ENCODE measurements at regions not wholly inside any gene's neighbourhood (a gene's known extent, or its start where the extent isn't known, plus 50 kb on each side); places are given as distances from the start of the nearest gene placed in this dataset.
A peak's percentile ranks its signal among the peaks of the same experiment; 100 is the strongest.

GRCh38 chr5:174311121-174311520 lies 265.6 kb downstream of the NSG2 start:
- no peak for DNase-seq
- no peak for ATAC-seq

GRCh38 chr5:174311531-174312269 lies 266.2 kb downstream of the NSG2 start:
- DNase-seq (peak; percentile 75), ATAC-seq (peak; percentile 55)

GRCh38 chr5:174312270-174312617 lies 266.7 kb downstream of the NSG2 start:
- ATAC-seq, result peak; percentile 20
- DNase-seq, result no peak

GRCh38 chr5:174312641-174313040 lies 267.1 kb downstream of the NSG2 start:
- no peak for ATAC-seq

GRCh38 chr5:174313615-174314014 lies 268.1 kb downstream of the NSG2 start:
- ATAC-seq (no peak), DNase-seq (no peak)

More at GRCh38 chr5:174312641-174313040, 267.1 kb downstream of the NSG2 start:
- no peak for DNase-seq

GRCh38 chr5:174314261-174314660 lies 268.8 kb downstream of the NSG2 start:
- DNase-seq, result no peak
- no peak for ATAC-seq

GRCh38 chr5:174315471-174315870 lies 270.0 kb downstream of the NSG2 start:
- no peak for DNase-seq
- ATAC-seq, result no peak

GRCh38 chr5:174315871-174316270 lies 270.4 kb downstream of the NSG2 start:
- ATAC-seq (no peak), DNase-seq (no peak)

GRCh38 chr5:174316326-174316725 lies 270.8 kb downstream of the NSG2 start:
- DNase-seq (no peak), ATAC-seq (no peak)

GRCh38 chr5:174317256-174317894 lies 271.9 kb downstream of the NSG2 start:
- no peak for DNase-seq
- ATAC-seq, result no peak

- DNase-seq, result no peak
- no peak for ATAC-seq
Observed at GRCh38 chr5:174318578-174318977, 273.1 kb downstream of the NSG2 start.

- ATAC-seq (no peak), DNase-seq (no peak)
Observed at GRCh38 chr5:174319551-174319950, 274.0 kb downstream of the NSG2 start.

- ATAC-seq, result no peak
Observed at GRCh38 chr5:174320051-174320450, 274.5 kb downstream of the NSG2 start.

GRCh38 chr5:174323878-174324281 lies 278.4 kb downstream of the NSG2 start:
- no peak for ATAC-seq
- no peak for DNase-seq

More at GRCh38 chr5:174320051-174320450, 274.5 kb downstream of the NSG2 start:
- DNase-seq, result no peak

GRCh38 chr5:174324680-174325079 lies 279.2 kb downstream of the NSG2 start:
- DNase-seq, result no peak

GRCh38 chr5:174325431-174325830 lies 279.9 kb downstream of the NSG2 start:
- DNase-seq, result no peak
- ATAC-seq, result no peak

More at GRCh38 chr5:174324680-174325079, 279.2 kb downstream of the NSG2 start:
- no peak for ATAC-seq

- DNase-seq, result no peak
- no peak for ATAC-seq
Observed at GRCh38 chr5:174325961-174326360, 280.5 kb downstream of the NSG2 start.

- DNase-seq, result no peak
Observed at GRCh38 chr5:174326372-174326771, 280.9 kb downstream of the NSG2 start.

GRCh38 chr5:174327317-174327864 lies 281.9 kb downstream of the NSG2 start:
- ATAC-seq (peak; percentile 55), DNase-seq (peak; percentile 69)

More at GRCh38 chr5:174326372-174326771, 280.9 kb downstream of the NSG2 start:
- ATAC-seq, result no peak

GRCh38 chr5:174327896-174328295 lies 282.4 kb downstream of the NSG2 start:
- ATAC-seq, result no peak

GRCh38 chr5:174328631-174329299 lies 283.3 kb downstream of the NSG2 start:
- ATAC-seq (no peak), DNase-seq (no peak)

More at GRCh38 chr5:174327896-174328295, 282.4 kb downstream of the NSG2 start:
- DNase-seq, result no peak

- DNase-seq (no peak), ATAC-seq (no peak)
Observed at GRCh38 chr5:174329738-174330137, 284.2 kb downstream of the NSG2 start.

Measured in stimulated activated naive CD8-positive, alpha-beta T cell treated with anti-CD3 and anti-CD28 coated beads, Interleukin-15, Interleukin-2, amounts not matched to agents 100 U/mL and 50 U/mL, for 24 hours (primary cell).